Kidney (tissue), 13 donors: ENCODE measurements at regions not wholly inside any gene's neighbourhood (a gene's known extent, or its start where the extent isn't known, plus 50 kb on each side); places are given as distances from the start of the nearest gene placed in this dataset.

Experiments used
- DNase-seq, 5 donors: peaks; one replicate each; pipeline ENCODE4 v3.0.0-alpha.2; 2013 to 2020
- FAIRE-seq: peaks from 2 replicates; lab custom pipeline; 2012; peaks lifted over from hg19 to GRCh38; lab: Jason Lieb, UNC
- H3K27ac ChIP-seq, 2 donors: one replicate each; pipeline ENCODE4 v1.7.0; 2013; ENCODE audit warnings: low read depth in 2 of 2, low read length in 2 of 2, inconsistent platforms in 1 of 2
- H3K27me3 ChIP-seq: one replicate; pipeline ENCODE4 v1.7.1; 2013; ENCODE audit warnings: low read length, inconsistent platforms; ENCODE audit not compliant: control insufficient read depth, insufficient read depth
- H3K36me3 ChIP-seq, 3 donors: one replicate each; pipeline versions ENCODE4 v1.7.0 to v1.7.1; 2013; ENCODE audit warnings: low read length in 3 of 3, control low read depth in 1 of 3, inconsistent platforms in 1 of 3; ENCODE audit not compliant: insufficient read depth in 3 of 3, control insufficient read depth in 2 of 3
- H3K4me1 ChIP-seq, 3 donors: one replicate each; pipeline versions ENCODE4 v1.7.0 to v1.7.1; 2013; ENCODE audit warnings: low read length in 3 of 3, inconsistent platforms in 1 of 3, low read depth in 1 of 3; ENCODE audit not compliant: control insufficient read depth in 2 of 3, insufficient read depth in 2 of 3
- H3K4me3 ChIP-seq, 3 donors: one replicate each; pipeline versions ENCODE4 v1.7.0 to v1.8.1; 2013; ENCODE audit warnings: low read length in 3 of 3, control low read depth in 1 of 3, inconsistent platforms in 1 of 3
- H3K9ac ChIP-seq, 3 donors: one replicate each; pipeline versions ENCODE4 v1.7.0 to v1.7.1; 2013; ENCODE audit warnings: low read length in 3 of 3, control low read depth in 1 of 3, inconsistent platforms in 1 of 3
- H3K9me3 ChIP-seq, 3 donors: one replicate each; pipeline versions ENCODE4 v1.7.0 to v1.7.1; 2013; ENCODE audit warnings: low read length in 3 of 3, control low read depth in 1 of 3, inconsistent platforms in 1 of 3; ENCODE audit not compliant: control insufficient read depth in 2 of 3, insufficient read depth in 1 of 3
- intact Hi-C: fragments of 100-400 bp; cut with DNase I; formaldehyde crosslinking; loops from one replicate; pipeline ENCODE4 v1.11.1; 2022
- TF ChIP-seq, protein P1 (sequence below): IDR thresholded peaks from 3 replicates; pipeline ENCODE4 v1.5.1; 2012; ENCODE audit warnings: mild to moderate bottlenecking, moderate library complexity, borderline replicate concordance; ENCODE audit not compliant: insufficient read depth; ENCODE audit errors: extremely low read depth
- donor health status: control.
- donor health status: control.
- donor health status: control.
- donor health status: control.
- donor health status: control.
- donor health status: DM: yes; HTN: yes; CAD: no.
- donor health status: Normal renal cell carcinoma (clear cell type).

DNA sequence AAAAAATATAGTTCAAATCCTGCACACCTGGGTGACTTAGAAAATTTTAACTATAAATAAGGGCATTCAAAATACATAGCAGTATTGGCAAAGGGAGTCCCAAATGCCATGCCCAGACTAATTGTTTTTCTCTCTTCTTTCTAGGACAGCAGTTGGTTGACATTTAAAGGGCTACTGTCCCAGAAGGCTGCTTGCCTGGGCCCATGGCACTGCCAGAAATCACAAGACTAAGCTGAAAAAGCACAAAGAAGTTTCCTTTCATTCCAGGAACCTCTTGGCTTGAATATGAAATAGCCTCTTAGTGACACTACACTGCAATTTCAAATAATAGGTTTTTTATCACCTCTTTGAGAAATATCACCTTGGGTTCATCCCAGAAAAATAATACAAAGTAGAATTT, 388.9 kb upstream of the TRPC7 start:
- intact Hi-C loops: no loop called here
- Histone ChIP-seq H3K9me3 (no peaks in the 10 kb centered on the region), H3K27me3 (no peaks in the 10 kb centered on the region), H3K9ac (no peak overlapping the region), H3K27ac (no peak overlapping the region), H3K4me1 (no peaks in the 10 kb centered on the region), H3K36me3 (no peaks in the 10 kb centered on the region), H3K4me3 (no peak overlapping the region)
- FAIRE-seq (no peak), DNase-seq (no peak)
- TF ChIP-seq, protein P1, sequence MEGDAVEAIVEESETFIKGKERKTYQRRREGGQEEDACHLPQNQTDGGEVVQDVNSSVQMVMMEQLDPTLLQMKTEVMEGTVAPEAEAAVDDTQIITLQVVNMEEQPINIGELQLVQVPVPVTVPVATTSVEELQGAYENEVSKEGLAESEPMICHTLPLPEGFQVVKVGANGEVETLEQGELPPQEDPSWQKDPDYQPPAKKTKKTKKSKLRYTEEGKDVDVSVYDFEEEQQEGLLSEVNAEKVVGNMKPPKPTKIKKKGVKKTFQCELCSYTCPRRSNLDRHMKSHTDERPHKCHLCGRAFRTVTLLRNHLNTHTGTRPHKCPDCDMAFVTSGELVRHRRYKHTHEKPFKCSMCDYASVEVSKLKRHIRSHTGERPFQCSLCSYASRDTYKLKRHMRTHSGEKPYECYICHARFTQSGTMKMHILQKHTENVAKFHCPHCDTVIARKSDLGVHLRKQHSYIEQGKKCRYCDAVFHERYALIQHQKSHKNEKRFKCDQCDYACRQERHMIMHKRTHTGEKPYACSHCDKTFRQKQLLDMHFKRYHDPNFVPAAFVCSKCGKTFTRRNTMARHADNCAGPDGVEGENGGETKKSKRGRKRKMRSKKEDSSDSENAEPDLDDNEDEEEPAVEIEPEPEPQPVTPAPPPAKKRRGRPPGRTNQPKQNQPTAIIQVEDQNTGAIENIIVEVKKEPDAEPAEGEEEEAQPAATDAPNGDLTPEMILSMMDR: no peak

DNA sequence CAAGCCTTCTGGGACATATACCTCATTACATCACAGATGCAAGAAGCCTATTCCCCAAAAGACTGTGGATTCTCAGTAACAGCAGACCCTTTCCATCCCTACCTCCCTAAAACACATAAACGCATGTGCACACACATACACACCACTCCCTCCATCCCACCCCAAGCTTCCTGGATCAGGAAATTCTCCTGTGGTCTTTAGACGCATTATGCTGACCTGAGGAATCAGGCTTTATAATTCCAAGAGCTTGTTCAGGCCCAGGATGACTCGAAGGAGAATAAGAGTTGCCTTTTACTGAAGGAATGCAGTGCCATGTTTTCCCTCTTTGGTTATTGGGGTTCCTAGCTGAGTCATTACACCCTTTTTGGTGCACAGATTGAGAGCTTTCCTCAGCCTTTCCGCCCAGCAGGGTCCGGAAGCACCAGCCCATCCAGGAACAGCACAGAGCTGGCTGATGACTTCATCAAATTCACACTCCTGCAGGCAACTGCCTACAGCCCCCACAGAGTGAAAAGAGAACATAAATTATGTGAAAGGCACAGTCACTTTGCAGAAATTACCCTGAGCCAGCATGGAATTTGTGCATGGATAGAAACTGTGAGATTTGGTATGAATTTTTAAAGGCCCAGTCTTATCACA, 385.0 kb upstream of the TRPC7 start:
- DNase-seq (no peak), FAIRE-seq (no peak)
- Histone ChIP-seq H3K9me3 (no peaks in the 10 kb centered on the region), H3K27ac (no peak overlapping the region), H3K27me3 (no peaks in the 10 kb centered on the region), H3K4me1 (no peaks in the 10 kb centered on the region), H3K4me3 (no peak overlapping the region), H3K36me3 (no peaks in the 10 kb centered on the region), H3K9ac (no peak overlapping the region)
- intact Hi-C loops: no loop called here
- TF ChIP-seq, protein P1: no peak

DNA sequence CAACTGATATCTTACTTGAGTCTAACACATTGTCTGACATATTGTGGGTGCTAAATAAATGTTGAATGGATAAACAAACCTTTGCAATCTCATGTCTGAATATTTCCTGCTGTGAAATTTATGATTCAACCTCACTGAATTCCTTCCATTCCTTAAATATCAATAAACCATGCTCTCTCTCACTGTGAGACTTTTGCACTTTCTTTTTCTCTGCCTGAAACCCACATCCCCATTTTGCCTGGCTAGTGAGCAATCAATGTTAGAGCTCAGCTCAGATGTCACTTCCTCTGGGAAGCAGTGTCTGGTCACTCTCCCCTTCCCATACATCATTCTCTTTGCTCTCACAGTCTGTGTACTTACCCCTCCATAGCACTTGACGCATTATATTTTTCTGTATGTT, 383.7 kb upstream of the TRPC7 start:
- no peak overlapping the region for H3K4me3 ChIP-seq
- TF ChIP-seq, protein P1: no peak
- H3K27me3 ChIP-seq: no peaks in the 10 kb centered on the region
- no peak for FAIRE-seq
- H3K9me3 ChIP-seq: no peaks in the 10 kb centered on the region
- intact Hi-C loops: no loop called here
- H3K4me1 ChIP-seq: no peaks in the 10 kb centered on the region
- no peaks in the 10 kb centered on the region for H3K36me3 ChIP-seq
- DNase-seq: no peak
- no peak overlapping the region for H3K9ac ChIP-seq
- no peak overlapping the region for H3K27ac ChIP-seq

DNA sequence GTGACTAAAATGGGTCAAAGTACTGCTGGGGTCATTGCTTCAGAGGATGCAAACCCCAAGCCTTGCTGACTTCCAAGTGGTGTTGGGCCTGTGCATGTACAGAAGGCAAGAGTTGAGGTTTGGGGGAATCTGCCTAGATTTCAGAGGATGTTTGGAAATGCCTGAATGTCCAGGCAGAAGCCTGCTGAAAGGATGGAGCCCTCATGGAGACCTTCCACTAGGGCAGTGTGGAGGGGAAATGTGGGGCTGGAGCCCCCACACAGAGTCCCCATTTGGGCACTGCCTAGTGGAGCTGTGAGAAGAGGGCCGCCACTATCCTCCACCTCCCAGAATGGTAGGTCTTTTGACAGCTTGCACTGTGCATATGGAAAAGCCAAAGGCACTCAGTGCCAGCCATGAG, 377.7 kb upstream of the TRPC7 start:
- Histone ChIP-seq H3K36me3 (no peaks in the 10 kb centered on the region), H3K4me1 (no peaks in the 10 kb centered on the region), H3K9me3 (peaks cover 0 to 10% (median 0%) of the 10 kb centered on the region in 3 donors), H3K9ac (no peak overlapping the region), H3K27ac (no peak overlapping the region), H3K27me3 (no peaks in the 10 kb centered on the region), H3K4me3 (no peak overlapping the region)
- no peak for DNase-seq
- no peak for FAIRE-seq
- TF ChIP-seq, protein P1: no peak
- intact Hi-C loops: no loop called here
